Upper lobe of right lung (tissue), 1 donor: ENCODE measurements at regions not wholly inside any gene's neighbourhood (a gene's known extent, or its start where the extent isn't known, plus 50 kb on each side); places are given as distances from the start of the nearest gene placed in this dataset.

Experiments
- ATAC-seq: fragments of 200-7000 bp; cut with Tn5 transposase; one replicate; pipeline ENCODE4 v1.9.1; 2020; ENCODE audit warnings: mild to moderate bottlenecking, moderate library complexity
- DNase-seq: peaks from one replicate; pipeline ENCODE4 v3.0.0-alpha.2; 2020
- H3K27ac ChIP-seq: fragments of 200-600 bp; one replicate; pipeline ENCODE4 v1.8.0; 2022
- H3K27me3 ChIP-seq: fragments of 200-600 bp; one replicate; pipeline ENCODE4 v1.8.0; 2022; ENCODE audit warnings: mild to moderate bottlenecking
- H3K36me3 ChIP-seq: fragments of 200-600 bp; one replicate; pipeline ENCODE4 v1.8.0; 2022
- H3K4me1 ChIP-seq: fragments of 200-600 bp; one replicate; pipeline ENCODE4 v1.8.0; 2022
- H3K4me3 ChIP-seq: fragments of 200-600 bp; one replicate; pipeline ENCODE4 v1.8.0; 2022; ENCODE audit warnings: mild to moderate bottlenecking
- H3K9me3 ChIP-seq: fragments of 200-600 bp; one replicate; pipeline ENCODE4 v1.8.0; 2022
- CTCF ChIP-seq: fragments of 200-600 bp; IDR thresholded peaks from one replicate; pipeline ENCODE4 v1.8.0; 2022; ENCODE audit warnings: antibody characterized with exemption
- intact Hi-C: fragments of 100-400 bp; cut with DNase I; formaldehyde crosslinking; loops from one replicate; pipeline ENCODE4 v1.11.0; 2022
- donor health status: DM: no; HTN: yes; CAD: no; lungs with severe emphysema.

GRCh38 chr2:41707790-41708451 lies 339.9 kb upstream of the PKDCC start:
- no peaks in the 10 kb centered on the region for H3K27me3 ChIP-seq
- no peaks in the 10 kb centered on the region for H3K36me3 ChIP-seq
- H3K9me3 ChIP-seq, result no peaks in the 10 kb centered on the region
- H3K4me1 ChIP-seq, result no peaks in the 10 kb centered on the region
- no peak for TF ChIP-seq CTCF
- H3K4me3 ChIP-seq, result no peak overlapping the region
- no peak overlapping the region for H3K27ac ChIP-seq
- DNase-seq, result no peak
- peak; percentile 81 for ATAC-seq
- intact Hi-C loops, result no loop called here

- intact Hi-C loops, result no loop called here
- no peak for TF ChIP-seq CTCF
- Histone ChIP-seq H3K9me3 (no peaks in the 10 kb centered on the region), H3K27ac (no peak overlapping the region), H3K4me1 (no peaks in the 10 kb centered on the region), H3K27me3 (no peaks in the 10 kb centered on the region), H3K36me3 (no peaks in the 10 kb centered on the region), H3K4me3 (no peak overlapping the region)
- ATAC-seq (no peak), DNase-seq (no peak)
Observed at GRCh38 chr2:41709702-41710599, 337.9 kb upstream of the PKDCC start.

GRCh38 chr2:41710944-41711343 lies 336.9 kb upstream of the PKDCC start:
- Histone ChIP-seq H3K36me3 (no peaks in the 10 kb centered on the region), H3K9me3 (no peaks in the 10 kb centered on the region), H3K27ac (no peak overlapping the region), H3K4me3 (no peak overlapping the region), H3K27me3 (no peaks in the 10 kb centered on the region), H3K4me1 (no peaks in the 10 kb centered on the region)
- ATAC-seq (no peak), DNase-seq (no peak)
- no peak for TF ChIP-seq CTCF
- intact Hi-C loops, result no loop called here

- Histone ChIP-seq H3K36me3 (no peaks in the 10 kb centered on the region), H3K27ac (no peak overlapping the region), H3K4me3 (no peak overlapping the region), H3K27me3 (no peaks in the 10 kb centered on the region), H3K9me3 (no peaks in the 10 kb centered on the region), H3K4me1 (no peaks in the 10 kb centered on the region)
- no peak for ATAC-seq
- intact Hi-C loops, result no loop called here
- TF ChIP-seq CTCF, result no peak
- DNase-seq, result no peak
Observed at GRCh38 chr2:41711736-41712135, 336.1 kb upstream of the PKDCC start.

- no peaks in the 10 kb centered on the region for H3K9me3 ChIP-seq
- ATAC-seq, result no peak
- H3K4me3 ChIP-seq, result no peak overlapping the region
- intact Hi-C loops, result no loop called here
- H3K4me1 ChIP-seq, result no peaks in the 10 kb centered on the region
- no peaks in the 10 kb centered on the region for H3K36me3 ChIP-seq
- no peak for TF ChIP-seq CTCF
- H3K27ac ChIP-seq, result no peak overlapping the region
- no peak for DNase-seq
- no peaks in the 10 kb centered on the region for H3K27me3 ChIP-seq
Observed at GRCh38 chr2:41716497-41716896, 331.3 kb upstream of the PKDCC start.
